Esophagus squamous epithelium (tissue), 5 donors: ENCODE measurements at regions not wholly inside any gene's neighbourhood (a gene's known extent, or its start where the extent isn't known, plus 50 kb on each side); places are given as distances from the start of the nearest gene placed in this dataset.
A peak's percentile ranks its signal among the peaks of the same experiment; 100 is the strongest.

Experiments
- DNase-seq: peaks from one replicate; lab custom pipeline; 2025; lab: John Stamatoyannopoulos, UW
- H3K27ac ChIP-seq, 4 donors: fragments of 200-600 bp; sonication (generic); one replicate each; pipeline ENCODE4 v1.5.1; 2016 to 2019; ENCODE audit warnings: mild to moderate bottlenecking in 1 of 4
- H3K27me3 ChIP-seq, 4 donors: fragments of 200-600 bp; sonication (generic); 1 replicate in 3 of 4; 2 replicates in 1 of 4; pipeline versions ENCODE4 v1.5.1 to v1.6.0; 2017 to 2021; ENCODE audit warnings: antibody characterized with exemption in 1 of 4
- H3K36me3 ChIP-seq, 3 donors: fragments of 200-600 bp; sonication (generic); one replicate each; pipeline ENCODE4 v1.5.1; 2016 to 2019
- H3K4me1 ChIP-seq, 3 donors: fragments of 200-600 bp; sonication (generic); one replicate each; pipeline ENCODE4 v1.5.1; 2017 to 2019
- H3K4me3 ChIP-seq, 4 donors: fragments of 200-600 bp; sonication (generic); 1 replicate in 3 of 4; 2 replicates in 1 of 4; pipeline ENCODE4 v1.5.1; 2016 to 2019; ENCODE audit warnings: mild to moderate bottlenecking in 2 of 4, moderate library complexity in 1 of 4
- H3K9me3 ChIP-seq, 3 donors: fragments of 200-600 bp; sonication (generic); one replicate each; pipeline ENCODE4 v1.5.1; 2016 to 2019
- CTCF ChIP-seq, 6 experiments: fragments of 450-650 bp in 4 of 6; fragments of 200-600 bp in 2 of 6; sonication (generic) in 2 of 6; IDR thresholded peaks; one replicate each; pipeline ENCODE4 v1.5.1; 2016 to 2019; ENCODE audit warnings: antibody characterized with exemption in 6 of 6, mild to moderate bottlenecking in 4 of 6, moderate library complexity in 4 of 6
- POLR2A ChIP-seq, 4 donors: fragments of 450-650 bp; IDR thresholded peaks; one replicate each; pipeline ENCODE4 v1.6.1; 2017; ENCODE audit warnings: antibody characterized with exemption in 4 of 4, mild to moderate bottlenecking in 4 of 4, moderate library complexity in 3 of 4
- WGBS, 2 donors: methylation state at CpG; one replicate each; pipeline ENCODE4 v1.1.5; 2018; 5-methylcytosine and 5-hydroxymethylcytosine counted together
- intact Hi-C: fragments of 100-400 bp; cut with DNase I; formaldehyde crosslinking; loops from one replicate; pipeline ENCODE4 v1.15.0; 2022
- donor health status: DM: yes; HTN: yes; CAD: no.

- Histone ChIP-seq H3K4me1 (peaks cover 0 to 7% (median 0%) of the 10 kb centered on the region in 3 donors), H3K27me3 (no peaks in the 10 kb centered on the region), H3K9me3 (no peaks in the 10 kb centered on the region), H3K27ac (no peak overlapping the region), H3K36me3 (no peaks in the 10 kb centered on the region), H3K4me3 (no peak overlapping the region)
- intact Hi-C loops, result loop anchor here (5.0 kb wide), 1 partner anchor 212 kb away; no protein-coding TSS in a partner anchor
- WGBS, 2 donors, result 32 to 37% methylated on average over 24 to 31 of the region's 32 CpGs
- TF ChIP-seq CTCF (IDR thresholded peaks at IDR 0.05), result peak; percentile 60 to 78 (median 72)
- TF ChIP-seq POLR2A (IDR thresholded peaks at IDR 0.05), result no peak
- no peak for DNase-seq
Measured at GRCh38 chr6:165884813-165885765, 222.0 kb upstream of the PDE10A start.

GRCh38 chr6:165883851-165884640, 221.0 kb upstream of the PDE10A start:
- H3K27me3 ChIP-seq, result no peaks in the 10 kb centered on the region
- H3K36me3 ChIP-seq, result no peaks in the 10 kb centered on the region
- H3K27ac ChIP-seq, result no peak overlapping the region
- intact Hi-C loops, result no loop called here
- peaks cover 0 to 7% (median 0%) of the 10 kb centered on the region in 3 donors for H3K4me1 ChIP-seq
- WGBS, 2 donors, result 74 to 76% methylated on average over 15 to 16 of the region's 16 CpGs
- H3K9me3 ChIP-seq, result no peaks in the 10 kb centered on the region
- no peak for DNase-seq
- H3K4me3 ChIP-seq, result no peak overlapping the region
- TF ChIP-seq POLR2A (IDR thresholded peaks at IDR 0.05), result no peak

- WGBS, 2 donors, result 59 to 62% methylated on average over 9 of the region's 9 CpGs
- no peak for DNase-seq
- H3K27ac ChIP-seq, result no peak overlapping the region
- no peaks in the 10 kb centered on the region for H3K36me3 ChIP-seq
- no peak overlapping the region for H3K4me3 ChIP-seq
- H3K4me1 ChIP-seq, result peaks cover 0 to 13% (median 0%) of the 10 kb centered on the region in 3 donors
- no peak for TF ChIP-seq CTCF (IDR thresholded peaks at IDR 0.05)
- no peak for TF ChIP-seq POLR2A (IDR thresholded peaks at IDR 0.05)
- intact Hi-C loops, result no loop called here
- no peaks in the 10 kb centered on the region for H3K9me3 ChIP-seq
- H3K27me3 ChIP-seq, result no peaks in the 10 kb centered on the region
Measured at GRCh38 chr6:165881806-165882205, 218.8 kb upstream of the PDE10A start.

GRCh38 chr6:165880686-165881085, 217.6 kb upstream of the PDE10A start:
- 14 to 16% methylated on average over 2 of the region's 2 CpGs for WGBS, 2 donors
- no peaks in the 10 kb centered on the region for H3K9me3 ChIP-seq
- H3K27me3 ChIP-seq, result no peaks in the 10 kb centered on the region
- H3K4me1 ChIP-seq, result peaks cover 0 to 13% (median 0%) of the 10 kb centered on the region in 3 donors
- intact Hi-C loops, result no loop called here
- DNase-seq, result no peak
- TF ChIP-seq CTCF (IDR thresholded peaks at IDR 0.05) (no peak), POLR2A (IDR thresholded peaks at IDR 0.05) (no peak)
- no peaks in the 10 kb centered on the region for H3K36me3 ChIP-seq
- no peak overlapping the region for H3K27ac ChIP-seq
- H3K4me3 ChIP-seq, result no peak overlapping the region

- 71 to 74% methylated on average over 3 of the region's 3 CpGs for WGBS, 2 donors
- Histone ChIP-seq H3K27me3 (no peaks in the 10 kb centered on the region), H3K36me3 (no peaks in the 10 kb centered on the region), H3K27ac (no peak overlapping the region), H3K4me1 (peaks cover 0 to 6% (median 0%) of the 10 kb centered on the region in 3 donors), H3K9me3 (no peaks in the 10 kb centered on the region), H3K4me3 (no peak overlapping the region)
- DNase-seq, result no peak
- TF ChIP-seq POLR2A (IDR thresholded peaks at IDR 0.05), result no peak
- no peak for TF ChIP-seq CTCF (IDR thresholded peaks at IDR 0.05)
- intact Hi-C loops, result no loop called here
Measured at GRCh38 chr6:165877773-165878172, 214.7 kb upstream of the PDE10A start.
